Erythroblast (primary cell): ENCODE measurements at regions not wholly inside any gene's neighbourhood (a gene's known extent, or its start where the extent isn't known, plus 50 kb on each side); places are given as distances from the start of the nearest gene placed in this dataset.
"Not testable (repeated sequence)": the region's sequence is repeated elsewhere in the genome, so short reads cannot be mapped to it uniquely, and the experiment has no call there.

ENCODE experiments used
- DNase-seq, 2 experiments: peaks; one replicate each; lab custom pipeline; 2025; lab: John Stamatoyannopoulos, UW
- GATA1 ChIP-seq: IDR thresholded peaks from 2 replicates; pipeline ENCODE4 v1.6.1; 2011; ENCODE audit warnings: low read depth, mild to moderate bottlenecking, control low read depth, low read length, moderate library complexity
- POLR2A ChIP-seq: IDR thresholded peaks from 2 replicates; pipeline ENCODE4 v1.6.1; 2011; ENCODE audit warnings: mild to moderate bottlenecking, low read length

DNA sequence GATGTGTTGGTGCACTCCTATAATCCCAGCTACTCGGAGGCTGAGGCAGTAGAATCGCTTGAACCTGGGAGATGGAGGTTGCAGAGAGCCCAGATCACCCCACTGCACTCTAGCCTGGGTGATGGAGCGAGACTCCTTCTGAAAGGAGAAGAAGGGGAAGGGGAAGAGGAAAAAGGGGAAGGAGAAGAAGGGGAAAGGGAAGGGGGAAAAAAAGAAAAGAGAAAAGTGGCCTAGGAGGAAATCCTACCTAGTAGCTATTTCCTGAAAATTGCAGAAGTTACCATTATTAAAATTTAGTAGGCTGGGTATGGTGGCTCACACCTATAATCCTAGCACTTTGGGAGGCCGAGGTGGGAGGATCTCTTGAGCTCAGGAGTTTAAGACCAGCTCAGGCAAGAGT is 67.4 kb downstream of the ARRDC3 start:
- no peak for DNase-seq
- TF ChIP-seq POLR2A, result no peak

DNA sequence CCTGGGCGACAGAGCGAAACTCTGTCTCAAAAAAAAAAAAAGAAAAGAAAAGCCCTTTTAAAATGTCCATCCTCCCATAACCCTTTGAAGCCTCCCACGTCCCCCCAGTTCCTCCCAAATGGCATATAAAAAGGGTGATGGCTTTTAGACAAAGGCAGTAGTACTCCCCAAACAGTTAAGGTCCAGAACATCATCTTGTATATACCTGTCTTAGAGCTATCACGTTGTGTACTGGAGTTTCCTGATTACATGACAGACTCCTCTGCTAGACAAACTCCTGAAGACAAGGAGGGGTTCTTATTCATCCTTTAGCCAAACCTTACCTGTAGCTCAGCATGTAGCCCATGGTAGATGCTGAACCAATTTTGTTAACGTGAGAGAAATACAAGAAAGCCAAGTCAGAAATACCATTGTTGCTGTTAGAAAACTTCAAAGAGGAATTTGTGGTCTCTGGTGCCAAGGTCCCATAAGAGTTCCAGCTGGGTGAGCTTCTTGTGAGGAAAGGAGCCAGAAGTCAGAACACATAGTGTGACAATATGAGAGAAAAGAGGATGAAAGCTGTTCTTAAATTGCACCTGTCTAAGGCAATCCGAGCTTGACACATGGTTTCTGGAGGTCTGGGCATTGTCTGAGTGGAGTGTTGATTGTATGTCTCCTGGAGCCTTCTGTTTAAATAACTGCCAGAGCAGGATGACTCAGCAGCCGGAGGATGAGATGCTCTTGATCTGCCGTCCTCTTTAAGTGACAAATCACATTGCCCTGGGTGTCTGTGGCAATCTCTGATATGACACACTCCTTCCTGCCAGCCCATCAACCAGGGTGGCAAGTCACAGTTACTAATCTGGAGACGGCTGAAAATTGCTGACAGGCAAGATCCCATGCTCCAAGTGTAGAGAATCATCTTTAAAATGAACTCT is 69.1 kb downstream of the ARRDC3 start:
- peak; percentile 90 to 92 for DNase-seq
- TF ChIP-seq GATA1, result no peak
- TF ChIP-seq POLR2A, result no peak

DNA sequence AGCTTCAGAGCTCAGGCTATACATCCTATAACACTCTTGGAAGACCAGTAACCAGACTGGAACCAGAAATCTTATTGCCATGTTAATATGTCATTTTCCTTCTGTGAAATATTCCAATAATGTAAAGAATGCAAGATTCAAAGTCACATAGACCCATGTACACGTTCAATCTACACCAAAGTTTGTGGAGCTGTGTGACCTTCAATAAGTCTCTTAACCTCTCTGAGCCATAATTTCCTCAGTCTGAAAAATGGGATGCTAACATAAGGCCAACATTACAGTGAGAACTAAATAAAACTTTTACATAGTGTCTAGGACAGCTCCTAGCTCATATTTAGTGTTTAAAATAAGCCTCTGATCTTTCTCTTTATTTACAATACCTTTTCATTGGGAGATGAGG is 70.4 kb downstream of the ARRDC3 start:
- DNase-seq, result no peak
- TF ChIP-seq POLR2A (no peak), GATA1 (no peak)

DNA sequence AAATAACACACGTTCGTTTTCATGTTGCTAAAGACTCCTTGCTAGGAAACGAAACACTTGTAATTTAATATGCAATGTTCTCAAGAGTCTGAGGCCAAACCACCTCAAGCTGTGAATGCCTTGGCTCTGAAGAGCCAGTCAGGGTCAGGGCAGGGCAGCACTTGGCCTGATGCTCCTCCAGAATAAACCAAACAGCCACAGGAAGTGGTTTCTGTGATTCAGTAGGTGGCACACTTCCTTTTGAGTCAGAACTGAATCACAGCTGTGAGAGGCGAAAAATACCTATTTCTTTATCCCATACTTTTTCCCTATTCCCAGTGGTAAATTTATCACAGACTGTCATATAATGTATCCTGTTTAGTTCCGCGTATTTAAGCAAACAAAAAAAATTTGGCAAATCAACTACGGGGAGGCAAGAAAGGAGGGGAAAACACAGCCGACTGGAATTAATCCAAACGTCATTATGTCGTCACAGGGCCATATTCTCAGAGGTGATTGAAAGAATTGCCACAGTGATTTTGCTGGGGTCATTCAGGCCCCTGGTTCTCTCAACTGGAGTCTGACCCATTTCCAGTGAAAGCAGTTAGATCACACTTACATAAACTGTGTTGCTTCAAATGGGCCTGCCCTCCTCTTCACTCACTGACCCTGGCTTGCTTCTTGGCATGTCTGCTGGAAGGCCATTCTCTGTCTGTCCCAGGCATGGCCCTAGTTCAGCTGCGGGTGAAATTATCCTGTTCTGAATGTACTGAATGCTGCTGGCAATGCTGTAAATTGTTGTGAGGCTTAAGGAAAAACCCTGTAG is 71.2 kb downstream of the ARRDC3 start:
- peak in 1 of 2 experiments; percentile 32 for DNase-seq
- TF ChIP-seq GATA1 (no peak), POLR2A (no peak)

DNA sequence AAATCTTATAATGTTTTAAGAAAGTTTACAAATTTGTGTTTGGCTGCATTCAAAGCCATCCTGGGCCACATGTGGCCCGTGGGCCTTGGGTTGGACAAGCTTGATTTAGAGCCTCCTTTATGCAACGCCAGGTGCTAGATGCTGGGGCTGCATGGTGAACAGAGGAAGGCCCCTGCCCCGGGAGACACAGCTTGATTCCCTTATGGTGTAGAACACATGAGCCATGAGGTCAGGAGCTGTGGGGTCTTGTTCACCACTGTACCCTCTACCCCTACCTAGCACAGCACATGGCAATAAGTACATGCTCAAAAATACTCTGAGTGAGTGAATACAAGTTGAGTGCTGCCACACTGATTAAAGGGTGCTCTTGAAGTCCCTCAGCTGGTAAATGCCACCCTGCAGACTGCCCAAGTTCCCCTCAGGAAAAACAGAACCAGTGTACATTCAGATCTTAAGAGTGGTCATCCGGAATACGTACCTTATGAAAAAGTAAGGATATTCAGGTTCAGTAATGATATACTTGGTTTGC is 71.9 kb downstream of the ARRDC3 start:
- TF ChIP-seq POLR2A (no peak), GATA1 (no peak)
- no peak for DNase-seq

DNA sequence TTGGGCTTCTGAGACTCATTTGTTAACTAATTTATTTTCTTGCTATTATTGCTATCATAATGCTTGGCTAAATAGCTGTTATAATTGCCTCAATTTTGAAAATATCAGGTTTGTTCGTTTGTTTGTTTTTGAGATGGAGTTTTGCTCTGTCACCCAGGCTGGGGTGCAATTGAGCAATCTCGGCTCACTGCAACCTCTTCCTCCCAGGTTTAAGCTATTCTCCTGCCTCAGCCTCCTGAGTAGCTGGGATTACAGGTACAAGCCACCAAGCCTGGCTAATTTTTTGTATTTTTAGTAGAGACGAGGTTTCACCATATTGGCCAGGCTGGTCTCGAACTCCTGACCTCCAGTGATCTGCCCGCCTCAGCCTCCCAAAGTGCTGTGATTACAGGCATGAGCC is 75.0 kb downstream of the ARRDC3 start:
- DNase-seq, result not testable (repeated sequence)

DNA sequence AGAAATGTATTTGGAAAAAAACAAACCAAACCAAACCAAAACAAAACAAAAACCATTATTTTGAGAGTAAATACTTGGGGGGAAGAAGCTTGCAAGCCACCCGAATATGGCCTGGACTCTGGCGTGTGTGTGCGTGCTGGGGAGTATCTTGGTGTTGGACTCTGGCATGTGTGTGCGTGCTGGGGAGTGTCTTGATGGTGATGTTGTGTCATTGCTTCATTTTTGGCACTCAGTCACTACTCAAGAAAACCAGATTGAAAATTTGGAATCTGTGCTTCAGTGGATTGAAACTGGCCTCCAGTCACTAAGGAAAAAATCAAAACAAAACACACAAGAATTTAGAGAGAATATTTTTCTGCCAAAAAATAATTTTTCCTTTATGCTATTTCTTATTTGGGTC is 76.1 kb downstream of the ARRDC3 start:
- DNase-seq, result peak in 1 of 2 experiments; percentile 7
- TF ChIP-seq GATA1 (no peak), POLR2A (no peak)

DNA sequence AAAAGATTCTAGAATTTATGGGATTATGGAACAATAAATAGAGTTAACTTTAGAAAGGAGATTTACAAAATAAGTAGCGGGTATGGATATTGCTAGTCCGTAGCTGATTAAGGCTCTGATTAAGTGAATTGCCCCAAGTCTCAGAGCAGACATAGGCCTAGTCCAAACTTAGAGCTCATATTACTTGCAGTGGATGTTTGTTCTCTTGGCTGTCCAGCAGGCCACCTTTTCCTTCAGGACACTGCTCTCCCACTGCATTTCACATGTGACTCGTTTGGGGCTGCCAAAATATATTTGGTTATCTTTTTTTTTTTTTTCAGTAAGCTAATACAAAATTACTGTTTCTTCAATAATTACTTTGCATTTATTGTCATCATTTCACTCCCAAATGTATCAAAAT is 76.6 kb downstream of the ARRDC3 start:
- TF ChIP-seq GATA1 (no peak), POLR2A (no peak)
- DNase-seq, result no peak

DNA sequence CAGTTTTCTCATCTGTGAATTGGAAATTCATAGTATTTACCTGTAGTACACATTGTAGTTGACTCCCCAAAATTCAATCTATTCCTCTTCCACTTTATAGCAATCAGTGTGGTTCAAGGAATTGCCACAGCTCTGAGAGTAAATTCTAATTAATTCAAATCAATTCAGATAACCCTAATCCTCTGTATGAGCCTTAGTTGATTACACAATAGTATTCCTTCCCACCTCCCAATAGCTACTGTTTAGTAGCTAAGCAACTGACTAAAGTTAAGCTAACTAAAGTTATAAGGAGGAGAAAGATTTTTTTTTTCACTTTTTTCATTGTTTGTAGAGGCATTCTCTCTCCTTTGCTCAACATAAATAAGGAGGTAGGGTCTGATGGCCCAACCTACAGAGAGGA is 77.5 kb downstream of the ARRDC3 start:
- TF ChIP-seq POLR2A, result no peak
- no peak for TF ChIP-seq GATA1
- DNase-seq, result no peak

DNA sequence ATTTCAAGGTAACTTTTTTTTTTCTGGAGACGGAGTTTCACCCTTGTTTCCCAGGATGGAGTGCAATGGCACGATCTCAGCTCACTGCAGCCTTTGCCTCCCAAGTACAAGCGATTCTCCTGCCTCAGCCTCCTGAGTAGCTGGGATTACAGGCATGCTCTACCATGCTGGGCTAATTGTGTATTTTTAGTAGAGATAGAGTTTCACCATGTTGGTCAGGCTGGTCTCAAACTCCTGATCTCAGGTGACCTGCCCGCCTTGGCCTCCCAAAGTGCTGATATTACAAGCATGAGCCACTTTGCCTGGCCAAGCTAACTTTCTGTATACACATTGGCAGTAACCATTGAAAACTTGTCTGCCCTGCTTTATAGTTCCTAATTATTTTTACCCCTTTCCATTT is 79.1 kb downstream of the ARRDC3 start:
- DNase-seq, result not testable (repeated sequence)

DNA sequence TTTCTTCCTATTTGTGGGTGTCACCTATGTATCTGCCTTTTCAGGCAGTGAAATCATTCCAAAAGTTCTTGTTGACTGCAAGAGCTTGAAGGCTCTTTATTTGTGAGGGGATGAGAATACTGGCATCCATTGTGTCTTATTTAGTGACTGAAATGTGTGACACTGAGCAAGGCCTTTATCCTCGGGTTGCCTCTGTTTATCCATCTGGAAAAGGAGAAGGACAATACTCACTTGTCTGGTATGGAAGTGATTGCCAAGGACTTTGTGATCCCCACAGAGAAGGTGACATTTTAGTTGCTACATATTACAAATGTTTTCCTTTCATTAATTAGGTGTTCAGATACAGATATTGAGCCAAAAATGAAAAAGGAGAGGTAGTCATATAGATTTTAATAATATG is 80.2 kb downstream of the ARRDC3 start:
- DNase-seq, result no peak
- no peak for TF ChIP-seq GATA1
- TF ChIP-seq POLR2A, result no peak

DNA sequence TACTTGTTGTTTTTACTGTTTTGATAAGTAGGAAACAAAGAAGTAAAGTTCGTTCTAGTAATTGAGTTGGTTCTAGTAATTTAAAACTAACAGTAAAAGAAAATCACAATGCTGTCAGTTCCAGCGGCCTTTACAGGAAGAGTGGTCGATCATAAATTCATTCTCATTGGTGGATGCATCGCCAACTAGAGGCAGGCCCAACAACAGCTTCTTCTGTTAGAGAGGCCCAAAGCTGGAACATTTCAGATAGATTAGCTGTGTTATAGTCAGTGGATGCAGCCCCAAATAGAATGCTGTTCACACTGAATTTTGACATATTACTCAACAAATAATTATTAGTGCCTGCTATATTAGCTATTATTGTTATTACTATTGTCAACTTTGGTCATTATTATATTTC is 80.8 kb downstream of the ARRDC3 start:
- DNase-seq, result peak in 1 of 2 experiments; percentile 4
- TF ChIP-seq POLR2A, result no peak
- no peak for TF ChIP-seq GATA1

DNA sequence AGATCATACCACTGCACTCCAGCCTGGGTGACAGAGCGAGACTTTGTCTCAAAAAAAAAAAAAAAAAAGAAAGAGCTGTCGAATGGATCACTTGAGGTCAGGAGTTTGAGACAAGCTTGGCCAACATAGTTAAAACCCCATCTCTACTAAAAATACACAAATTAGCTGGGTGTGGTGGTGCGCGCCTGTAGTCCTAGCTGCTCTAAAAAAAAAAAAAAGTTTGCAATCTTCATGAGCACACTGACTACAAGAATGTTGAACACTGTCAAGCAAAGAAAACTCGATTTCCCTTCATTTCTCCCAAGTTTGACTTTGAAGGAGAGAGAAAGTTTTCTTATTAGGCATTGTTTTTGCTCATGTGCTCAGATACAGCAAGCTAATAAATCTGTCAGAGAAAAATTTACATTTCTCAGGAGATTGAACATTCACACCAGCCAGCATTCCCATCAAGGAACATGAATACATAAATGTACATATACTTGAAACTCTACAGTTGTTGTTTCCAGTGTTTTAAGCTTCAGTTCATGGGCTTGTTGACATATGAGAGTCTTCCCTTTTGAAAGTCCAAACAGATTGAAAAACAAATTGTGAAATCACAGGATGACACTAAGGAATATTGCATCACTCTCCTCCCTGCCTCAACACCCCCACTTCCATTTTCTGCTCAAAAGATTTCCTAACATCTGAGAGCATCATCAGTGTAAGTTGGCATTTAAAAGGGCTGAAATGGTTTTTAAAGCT is 81.8 kb downstream of the ARRDC3 start:
- peak in 1 of 2 experiments; percentile 19 for DNase-seq
- TF ChIP-seq POLR2A (no peak), GATA1 (no peak)
